ENCODE measurements at regions not wholly inside any gene's neighbourhood (a gene's known extent, or its start where the extent isn't known, plus 50 kb on each side); places are given as distances from the start of the nearest gene placed in this dataset.
"Not testable (repeated sequence)": the region's sequence is repeated elsewhere in the genome, so short reads cannot be mapped to it uniquely, and the experiment has no call there.

DNA sequence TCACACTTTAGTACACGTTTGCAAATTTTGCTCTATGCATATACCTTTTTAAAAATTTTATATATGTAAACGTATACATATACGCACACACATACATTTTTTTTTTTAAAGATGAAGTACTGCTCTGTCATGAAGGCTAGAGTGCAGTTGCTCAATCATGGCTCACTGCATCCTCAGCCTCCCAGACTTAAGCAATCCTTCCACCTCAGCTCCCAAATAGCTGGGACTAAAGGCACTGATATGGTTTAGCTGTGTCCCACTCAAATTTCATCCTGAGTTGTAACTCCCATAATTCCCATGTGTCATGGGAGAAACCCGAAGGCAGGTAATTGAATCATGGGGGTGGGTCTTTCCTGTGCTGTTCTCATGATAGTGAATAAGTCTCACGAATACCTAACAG is 220.8 kb upstream of the CAND1 start:
- Mint-ChIP-seq H3K4me1 (no peaks in the 10 kb centered on the region), H3K4me3 (no peak overlapping the region), H3K27me3 (peaks cover 10 to 15% of the 10 kb centered on the region in 2 donors), H3K27ac (no peak overlapping the region), H3K36me3 (no peaks in the 10 kb centered on the region), H3K9me3 (peaks cover 0 to 2% of the 10 kb centered on the region in 2 donors)
- DNase-seq (no peak), ATAC-seq (replicated peaks) (no peak)

DNA sequence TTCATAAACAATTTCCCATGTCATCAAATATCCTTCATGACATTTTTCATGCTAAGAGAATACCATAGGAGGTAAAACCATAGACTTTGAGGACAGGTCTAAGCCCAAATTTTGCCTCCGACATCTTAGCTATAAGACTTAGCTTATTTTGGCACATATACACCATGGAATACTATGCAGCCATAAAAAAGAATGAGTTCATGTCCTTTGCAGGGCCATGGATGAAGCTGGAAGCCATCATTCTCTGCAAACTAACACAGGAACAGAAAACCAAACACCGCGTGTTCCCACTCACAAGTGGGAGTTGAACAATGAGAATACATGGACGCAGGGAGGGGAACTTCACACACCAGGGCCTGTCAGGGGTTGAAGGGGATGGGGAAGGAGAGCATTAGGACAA is 220.0 kb upstream of the CAND1 start:
- not testable (repeated sequence) for H3K9me3 Mint-ChIP-seq; H3K4me1 Mint-ChIP-seq; ATAC-seq (replicated peaks); H3K36me3 Mint-ChIP-seq; H3K27ac Mint-ChIP-seq; DNase-seq; H3K4me3 Mint-ChIP-seq
- peaks cover 10 to 15% of the 10 kb centered on the region in 2 donors for H3K27me3 Mint-ChIP-seq

DNA sequence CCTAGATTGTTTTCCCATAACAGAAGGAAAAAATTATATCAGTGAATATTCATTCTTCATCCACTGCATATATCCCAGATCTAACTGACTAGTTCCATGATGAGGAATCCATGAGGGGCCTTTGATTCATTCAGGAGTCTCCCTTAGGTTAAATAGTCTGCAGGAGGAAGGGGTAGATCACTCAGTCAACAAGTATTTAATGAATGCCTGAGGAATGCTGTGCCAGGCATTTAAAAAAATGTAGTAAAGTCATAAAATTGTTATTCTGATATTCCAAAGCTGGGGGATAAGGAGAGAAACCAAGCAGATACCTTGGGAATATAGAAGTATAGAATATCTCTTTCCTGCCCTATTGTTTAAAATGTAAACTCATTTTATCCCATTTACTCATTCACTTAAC is 216.2 kb upstream of the CAND1 start:
- Mint-ChIP-seq H3K27ac (no peak overlapping the region), H3K9me3 (peaks cover 0 to 2% of the 10 kb centered on the region in 2 donors), H3K27me3 (peaks cover 10 to 26% of the 10 kb centered on the region in 2 donors), H3K4me3 (no peak overlapping the region), H3K36me3 (no peaks in the 10 kb centered on the region), H3K4me1 (no peaks in the 10 kb centered on the region)
- no peak for DNase-seq
- no peak for ATAC-seq (replicated peaks)

DNA sequence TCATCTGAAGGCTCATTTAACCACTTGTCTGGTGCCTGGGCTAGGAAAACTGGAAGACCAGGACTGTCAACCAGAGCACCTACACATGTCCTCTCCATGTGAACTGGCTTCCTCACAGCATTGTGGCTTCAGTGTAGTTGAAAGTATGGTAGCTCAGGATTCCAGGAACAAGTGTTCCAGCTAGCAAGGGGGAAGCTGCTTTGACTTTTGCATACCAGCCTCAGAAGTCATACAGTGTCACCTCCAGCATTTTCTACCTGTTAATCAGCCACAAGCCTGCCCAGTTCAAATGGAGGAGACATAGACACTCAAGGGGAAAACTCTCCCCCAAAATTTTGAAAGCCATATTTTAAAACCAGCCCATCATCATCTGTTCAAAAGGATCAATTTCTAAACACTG is 212.8 kb upstream of the CAND1 start:
- ATAC-seq (replicated peaks) (no peak), DNase-seq (no peak)
- no peaks in the 10 kb centered on the region for H3K36me3 Mint-ChIP-seq
- H3K4me1 Mint-ChIP-seq = no peaks in the 10 kb centered on the region
- H3K27ac Mint-ChIP-seq = no peak overlapping the region
- H3K9me3 Mint-ChIP-seq = no peaks in the 10 kb centered on the region
- H3K4me3 Mint-ChIP-seq = no peak overlapping the region
- H3K27me3 Mint-ChIP-seq = peaks cover 13 to 25% of the 10 kb centered on the region in 2 donors

DNA sequence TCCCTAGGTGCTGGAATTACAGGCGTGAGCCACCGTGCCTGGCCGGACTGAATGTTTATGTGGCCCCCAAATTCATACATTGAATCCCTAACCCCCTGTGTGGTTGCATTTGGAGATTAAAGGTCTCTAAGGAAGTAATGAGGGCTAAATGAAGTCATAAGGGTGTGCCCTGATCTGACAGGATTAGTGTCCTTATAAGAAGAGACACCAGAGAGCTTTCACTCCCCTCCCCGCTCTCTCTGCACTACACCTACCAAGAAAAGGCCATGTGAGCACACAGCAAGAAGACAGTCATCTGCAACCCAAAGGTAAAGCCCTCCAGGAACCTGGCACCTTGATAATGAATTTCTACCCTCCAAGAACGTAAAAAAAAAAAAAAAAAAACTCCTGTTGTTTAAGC is 212.1 kb upstream of the CAND1 start:
- H3K27ac Mint-ChIP-seq = no peak overlapping the region
- H3K36me3 Mint-ChIP-seq = no peaks in the 10 kb centered on the region
- no peak for DNase-seq
- no peak for ATAC-seq (replicated peaks)
- H3K4me1 Mint-ChIP-seq = no peaks in the 10 kb centered on the region
- H3K9me3 Mint-ChIP-seq = no peaks in the 10 kb centered on the region
- H3K4me3 Mint-ChIP-seq = no peak overlapping the region
- peaks cover 16 to 30% of the 10 kb centered on the region in 2 donors for H3K27me3 Mint-ChIP-seq

DNA sequence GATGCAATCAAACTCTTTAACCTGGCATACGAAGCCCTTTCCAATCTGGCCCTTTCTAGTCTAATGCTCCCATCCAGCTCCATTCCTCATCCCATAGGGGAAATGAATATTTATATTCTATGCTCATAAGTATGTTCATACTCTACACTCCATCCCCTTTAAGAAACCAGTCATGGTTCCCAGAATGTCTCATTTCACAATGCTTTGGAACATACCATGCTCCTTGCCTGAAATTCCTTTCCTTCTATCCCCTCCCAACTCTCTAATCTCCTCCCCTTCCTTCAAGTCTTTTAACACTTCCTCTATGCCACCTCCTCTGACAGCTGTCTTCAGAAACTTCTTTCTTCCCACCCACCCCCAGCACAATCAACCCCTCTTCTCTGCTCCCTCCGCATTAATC is 207.0 kb upstream of the CAND1 start:
- H3K27ac Mint-ChIP-seq = no peak overlapping the region
- H3K4me1 Mint-ChIP-seq = no peaks in the 10 kb centered on the region
- H3K4me3 Mint-ChIP-seq = no peak overlapping the region
- no peaks in the 10 kb centered on the region for H3K36me3 Mint-ChIP-seq
- DNase-seq (no peak), ATAC-seq (replicated peaks) (no peak)
- H3K27me3 Mint-ChIP-seq = peaks cover 30 to 38% of the 10 kb centered on the region in 2 donors
- no peaks in the 10 kb centered on the region for H3K9me3 Mint-ChIP-seq

DNA sequence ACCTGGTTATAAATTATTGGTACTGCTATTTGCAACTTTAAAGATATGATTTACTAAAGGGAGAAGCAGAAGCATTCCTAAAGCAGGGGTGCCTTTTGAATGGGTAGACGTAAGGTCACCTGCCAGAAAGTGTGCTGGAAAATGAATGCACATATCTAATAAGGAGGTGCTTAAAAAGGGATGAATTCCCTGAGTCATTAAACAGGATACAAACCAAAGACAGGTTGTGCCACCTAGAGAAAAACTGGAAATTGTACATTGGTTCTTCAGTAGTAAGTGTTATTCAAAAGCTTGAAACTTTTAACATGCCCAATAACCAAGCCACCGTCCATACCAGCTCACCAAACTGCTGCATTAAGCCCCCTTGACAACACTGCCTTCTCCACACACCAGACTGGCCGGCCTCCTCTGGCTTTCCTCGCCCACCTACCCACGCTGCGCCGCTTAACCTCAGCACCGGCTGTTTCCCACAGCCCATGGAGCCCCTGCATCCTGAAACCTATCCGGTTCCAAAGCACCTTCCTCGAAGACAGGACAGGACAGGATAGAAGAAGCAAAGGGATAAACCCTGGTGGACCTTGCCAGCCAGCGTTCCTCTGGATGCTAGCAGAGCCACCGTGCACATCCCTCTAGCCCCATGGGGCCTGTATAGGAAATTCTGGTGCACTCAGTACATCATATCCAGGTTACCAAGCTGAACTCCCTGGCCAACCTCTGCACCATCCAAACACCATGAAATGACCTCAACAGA is 201.5 kb upstream of the CAND1 start:
- Mint-ChIP-seq H3K27ac (no peak overlapping the region), H3K9me3 (no peaks in the 10 kb centered on the region), H3K4me3 (peak overlapping the region; percentile 66 to 88), H3K36me3 (no peaks in the 10 kb centered on the region), H3K27me3 (peaks cover 40 to 46% of the 10 kb centered on the region in 2 donors), H3K4me1 (peaks cover 10 to 24% of the 10 kb centered on the region in 2 donors)
- no peak for DNase-seq
- no peak for ATAC-seq (replicated peaks)

DNA sequence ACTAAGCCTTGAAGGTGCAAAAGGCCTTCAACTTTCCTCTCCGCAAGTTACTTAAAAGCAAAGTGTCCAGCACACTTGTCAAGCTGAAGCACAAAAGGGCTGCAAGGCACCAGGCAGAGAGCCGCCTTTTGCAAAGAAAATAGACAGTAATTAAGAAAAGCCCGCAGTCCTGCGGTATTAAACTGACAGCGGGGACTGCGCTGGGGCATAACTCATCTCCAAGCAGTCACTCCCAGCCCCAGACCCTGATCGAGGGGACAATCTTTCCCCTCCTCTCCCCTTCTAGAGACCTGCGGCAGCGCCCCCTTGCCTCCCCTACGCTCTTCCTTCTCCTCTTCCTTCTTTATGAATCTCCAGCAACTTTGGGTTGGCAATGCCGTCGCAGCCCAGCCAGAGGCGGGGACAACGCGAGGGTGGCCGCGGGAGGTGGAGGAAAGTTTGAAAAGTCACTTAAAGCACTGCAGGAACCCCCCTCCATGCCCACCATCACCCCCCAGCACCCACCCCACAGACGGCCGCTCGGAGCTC is 200.9 kb upstream of the CAND1 start:
- peak overlapping the region; percentile 66 to 88 for H3K4me3 Mint-ChIP-seq
- peak in 1 of 2 donors; percentile 3 for ATAC-seq (replicated peaks)
- H3K4me1 Mint-ChIP-seq = peaks cover 10 to 24% of the 10 kb centered on the region in 2 donors
- no peak for DNase-seq
- H3K27me3 Mint-ChIP-seq = peaks cover 40% of the 10 kb centered on the region in 2 donors
- H3K36me3 Mint-ChIP-seq = no peaks in the 10 kb centered on the region
- H3K27ac Mint-ChIP-seq = peak overlapping the region; percentile 37
- H3K9me3 Mint-ChIP-seq = no peaks in the 10 kb centered on the region

DNA sequence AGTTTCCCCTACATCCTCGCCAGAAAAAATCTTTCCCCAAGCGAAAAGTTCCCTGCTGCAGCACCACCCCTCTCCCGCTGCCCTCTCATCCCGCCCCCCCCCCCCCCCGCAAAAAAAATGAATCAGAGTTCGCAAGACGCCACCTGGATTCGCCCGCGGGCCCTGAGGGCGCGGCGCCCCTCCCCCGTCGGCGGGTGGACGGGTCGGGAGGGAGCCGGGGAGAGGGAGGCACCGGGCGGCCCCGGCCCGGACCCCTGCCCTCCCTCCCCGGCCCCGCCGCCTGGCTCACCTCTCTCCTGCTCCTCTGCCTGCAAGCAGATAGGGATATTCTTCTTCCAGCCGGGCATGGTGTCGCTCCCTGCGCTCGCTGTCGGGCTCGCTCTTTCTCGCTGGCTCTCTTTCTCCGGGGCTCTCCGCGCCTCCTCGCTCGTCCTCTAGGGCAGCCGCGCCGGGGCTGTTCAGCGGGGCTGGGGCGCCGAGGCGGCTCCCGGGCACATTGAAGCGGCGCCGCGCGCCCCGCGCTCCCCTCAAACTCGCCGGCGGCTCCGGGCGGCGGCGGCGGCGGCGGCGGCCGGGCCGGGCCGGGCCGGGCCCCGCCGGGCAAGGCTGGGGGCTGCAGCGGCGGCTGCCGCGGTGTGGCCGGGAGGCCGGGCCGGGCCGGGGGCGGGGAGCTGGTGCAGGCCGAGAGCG is 200.3 kb upstream of the CAND1 start:
- ATAC-seq (replicated peaks) (peak; percentile 68 to 74), DNase-seq (no peak)
- peak overlapping the region; percentile 74 for H3K27ac Mint-ChIP-seq
- H3K4me1 Mint-ChIP-seq = peaks cover 10 to 24% of the 10 kb centered on the region in 2 donors
- H3K9me3 Mint-ChIP-seq = no peaks in the 10 kb centered on the region
- peak overlapping the region; percentile 89 to 92 for H3K4me3 Mint-ChIP-seq
- no peaks in the 10 kb centered on the region for H3K36me3 Mint-ChIP-seq
- H3K27me3 Mint-ChIP-seq = peaks cover 40 to 45% of the 10 kb centered on the region in 2 donors

DNA sequence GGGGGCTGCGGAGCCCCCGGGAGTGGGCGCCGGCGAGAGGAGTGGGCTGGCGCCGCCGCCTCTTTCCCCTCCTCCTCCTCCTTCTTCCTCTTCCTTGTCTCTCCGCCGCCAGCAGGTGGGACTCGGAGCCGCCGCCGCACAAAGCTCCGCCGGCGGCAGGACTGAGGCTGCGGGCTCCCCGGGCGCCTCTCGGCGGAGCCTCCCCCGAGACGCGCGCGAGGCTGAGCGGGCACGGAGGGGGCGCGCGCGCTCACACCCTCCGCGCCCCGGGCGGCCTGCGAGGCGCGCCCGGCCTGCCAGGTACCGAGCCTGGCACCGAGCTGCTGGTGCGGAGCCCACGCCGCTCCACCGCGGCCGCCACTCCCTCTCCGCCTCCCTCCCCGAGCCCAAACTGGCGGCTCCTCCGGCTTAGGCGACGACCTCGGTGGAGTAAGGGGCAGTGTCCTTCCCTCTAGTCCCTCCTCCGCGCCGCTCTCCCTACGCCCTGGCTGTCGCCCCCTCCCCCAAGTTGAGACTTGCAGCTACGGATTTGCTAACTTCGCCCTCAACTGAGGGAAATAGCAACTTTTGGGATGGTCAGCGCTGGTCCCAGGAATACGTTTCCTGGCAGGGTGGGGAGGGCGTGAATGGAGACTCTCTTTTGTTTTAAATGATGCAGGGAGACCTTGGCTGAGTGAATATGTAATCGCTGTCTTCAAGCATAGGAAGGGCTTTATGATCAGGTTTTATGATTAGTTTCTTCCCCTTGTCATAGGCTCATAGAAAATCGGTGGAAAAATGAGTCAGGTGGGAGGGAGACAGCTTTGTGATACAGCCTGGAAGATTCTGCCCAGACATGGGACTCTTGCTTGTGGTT is 199.5 kb upstream of the CAND1 start:
- peaks cover 10 to 24% of the 10 kb centered on the region in 2 donors for H3K4me1 Mint-ChIP-seq
- DNase-seq (no peak), ATAC-seq (replicated peaks) (peak; percentile 64 to 73)
- H3K4me3 Mint-ChIP-seq = peak overlapping the region; percentile 86 to 92
- no peak overlapping the region for H3K27ac Mint-ChIP-seq
- no peaks in the 10 kb centered on the region for H3K36me3 Mint-ChIP-seq
- H3K9me3 Mint-ChIP-seq = no peaks in the 10 kb centered on the region
- peaks cover 40 to 53% of the 10 kb centered on the region in 2 donors for H3K27me3 Mint-ChIP-seq

DNA sequence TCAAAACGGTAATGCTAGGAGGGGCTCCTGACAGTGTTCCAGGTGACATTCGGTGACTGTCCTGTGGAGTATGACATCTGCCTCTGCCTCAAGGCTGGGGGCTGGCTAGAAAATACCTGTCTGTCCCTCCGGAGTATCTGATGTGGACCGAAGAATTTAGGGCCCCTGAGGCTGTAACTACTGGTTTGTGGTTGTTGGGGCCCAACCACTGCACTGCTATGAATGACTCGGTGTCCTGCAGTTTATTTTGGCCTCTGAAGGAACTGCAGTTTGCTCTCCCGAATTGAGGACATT is 198.9 kb upstream of the CAND1 start:
- Mint-ChIP-seq H3K27ac (no peak overlapping the region), H3K9me3 (no peaks in the 10 kb centered on the region), H3K36me3 (no peaks in the 10 kb centered on the region), H3K4me1 (peaks cover 10 to 24% of the 10 kb centered on the region in 2 donors), H3K4me3 (peak overlapping the region; percentile 86 to 92), H3K27me3 (peaks cover 41 to 59% of the 10 kb centered on the region in 2 donors)
- ATAC-seq (replicated peaks) = no peak
- DNase-seq = no peak

DNA sequence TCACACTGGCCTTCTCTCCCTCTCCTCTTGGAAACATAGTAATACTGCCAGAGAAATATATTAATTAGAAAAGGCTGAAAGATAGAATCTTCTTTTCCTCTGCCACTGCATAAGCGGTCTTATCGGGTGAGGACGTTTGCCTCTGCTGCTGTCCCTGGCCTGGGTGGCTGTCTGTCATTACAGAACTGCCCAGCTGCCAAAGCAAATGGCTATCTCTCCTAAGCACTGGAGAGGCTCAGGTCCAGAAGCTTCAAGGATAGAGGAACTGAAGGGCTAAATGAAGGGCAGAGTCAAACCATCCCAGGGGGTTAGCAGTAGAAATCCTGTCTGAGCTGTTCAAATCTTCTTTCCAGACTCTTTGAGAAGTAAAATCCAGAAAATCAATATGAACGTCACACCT is 198.6 kb upstream of the CAND1 start:
- no peaks in the 10 kb centered on the region for H3K9me3 Mint-ChIP-seq
- H3K36me3 Mint-ChIP-seq = no peaks in the 10 kb centered on the region
- no peak for ATAC-seq (replicated peaks)
- H3K4me3 Mint-ChIP-seq = no peak overlapping the region
- H3K4me1 Mint-ChIP-seq = peaks cover 10 to 24% of the 10 kb centered on the region in 2 donors
- H3K27me3 Mint-ChIP-seq = peaks cover 45 to 62% of the 10 kb centered on the region in 2 donors
- no peak for DNase-seq
- no peak overlapping the region for H3K27ac Mint-ChIP-seq

DNA sequence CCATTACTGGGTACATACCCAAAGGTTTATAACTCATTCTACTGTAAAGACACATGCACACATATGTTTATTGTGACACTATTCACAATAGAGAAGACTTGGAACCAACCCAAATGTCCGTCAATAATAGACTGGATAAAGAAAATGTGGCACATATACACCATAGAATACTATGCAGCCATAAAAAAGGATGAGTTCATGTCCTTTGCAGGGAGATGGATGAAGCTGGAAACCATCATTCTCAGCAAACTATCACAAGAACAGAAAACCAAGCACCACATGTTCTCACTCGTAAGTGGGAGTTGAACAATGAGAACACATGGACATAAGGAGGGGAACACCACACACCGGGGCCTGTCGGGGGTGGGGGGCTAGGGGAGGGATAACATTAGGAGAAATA is 196.9 kb upstream of the CAND1 start:
- not testable (repeated sequence) for H3K36me3 Mint-ChIP-seq; ATAC-seq (replicated peaks); H3K27ac Mint-ChIP-seq; H3K4me3 Mint-ChIP-seq; DNase-seq; H3K9me3 Mint-ChIP-seq
- peaks cover 43 to 67% of the 10 kb centered on the region in 2 donors for H3K27me3 Mint-ChIP-seq
- peaks cover 10 to 24% of the 10 kb centered on the region in 2 donors for H3K4me1 Mint-ChIP-seq

DNA sequence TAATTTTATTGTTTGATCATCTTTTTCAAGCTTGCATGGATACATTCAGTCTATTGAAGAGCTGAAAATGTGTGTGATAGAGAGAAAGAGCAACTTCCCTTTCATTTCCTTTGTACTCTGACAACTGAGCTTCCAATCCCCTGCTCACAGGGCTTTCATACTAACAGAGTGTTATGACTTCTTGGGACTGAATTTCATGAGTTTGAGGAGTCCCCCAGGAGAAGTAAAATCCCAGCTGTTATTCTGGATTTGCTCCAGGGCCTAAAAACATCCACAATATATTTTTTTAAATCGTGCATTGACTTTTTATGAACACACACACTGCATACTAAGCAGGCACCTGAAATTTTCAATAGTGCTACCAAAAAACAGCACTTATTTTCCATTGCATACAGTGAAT is 195.8 kb upstream of the CAND1 start:
- H3K36me3 Mint-ChIP-seq = no peaks in the 10 kb centered on the region
- no peak for ATAC-seq (replicated peaks)
- H3K4me1 Mint-ChIP-seq = peaks cover 8 to 16% of the 10 kb centered on the region in 2 donors
- no peaks in the 10 kb centered on the region for H3K9me3 Mint-ChIP-seq
- DNase-seq = no peak
- H3K27me3 Mint-ChIP-seq = peaks cover 34 to 56% of the 10 kb centered on the region in 2 donors
- H3K27ac Mint-ChIP-seq = no peak overlapping the region
- H3K4me3 Mint-ChIP-seq = no peak overlapping the region

Measured in stimulated activated naive B cell treated with anti-CD40 and anti-IgM and Interleukin-4, amounts not matched to agents 10 μg/mL and 1 μg/mL and 100 μg/mL, for 72 hours (primary cell).